Kidney epithelial cell (primary cell): ENCODE measurements at regions not wholly inside any gene's neighbourhood (a gene's known extent, or its start where the extent isn't known, plus 50 kb on each side); places are given as distances from the start of the nearest gene placed in this dataset.
A peak's percentile ranks its signal among the peaks of the same experiment; 100 is the strongest.

Source experiments
- DNase-seq: peaks from one replicate; pipeline ENCODE4 v3.0.0-alpha.2; 2010; ENCODE audit warnings: low read depth
- H3K27me3 ChIP-seq: 2 replicates; pipeline ENCODE4 v1.6.0; 2011; ENCODE audit warnings: low read length; ENCODE audit not compliant: control insufficient read depth, insufficient read depth
- H3K36me3 ChIP-seq: 2 replicates; pipeline ENCODE4 v1.5.1; 2011; ENCODE audit warnings: low read length; ENCODE audit not compliant: control insufficient read depth, insufficient read depth
- H3K4me3 ChIP-seq: 2 replicates; pipeline ENCODE4 v1.5.1; 2011; ENCODE audit warnings: low read depth, mild to moderate bottlenecking, control low read depth, low read length
- CTCF ChIP-seq: IDR thresholded peaks from 2 replicates; pipeline ENCODE4 v1.5.1; 2011; ENCODE audit warnings: mild to moderate bottlenecking, moderate library complexity, low read length, control low read depth, inconsistent platforms; ENCODE audit not compliant: insufficient read depth, poor library complexity, severe bottlenecking

GRCh38 chr20:6654513-6655252 is 112.8 kb upstream of the BMP2 start:
- H3K36me3 ChIP-seq, result no peaks in the 10 kb centered on the region
- DNase-seq, result no peak
- no peaks in the 10 kb centered on the region for H3K27me3 ChIP-seq
- H3K4me3 ChIP-seq, result no peak overlapping the region
- TF ChIP-seq CTCF, result no peak

- no peak for DNase-seq
- TF ChIP-seq CTCF, result no peak
- H3K4me3 ChIP-seq, result no peak overlapping the region
Measured at GRCh38 chr20:6651561-6651960, 115.9 kb upstream of the BMP2 start.

GRCh38 chr20:6651016-6651415 is 116.5 kb upstream of the BMP2 start:
- TF ChIP-seq CTCF, result no peak
- H3K27me3 ChIP-seq, result no peaks in the 10 kb centered on the region
- no peaks in the 10 kb centered on the region for H3K36me3 ChIP-seq
- peak; percentile 47 for DNase-seq
- H3K4me3 ChIP-seq, result no peak overlapping the region

More at GRCh38 chr20:6651561-6651960, 115.9 kb upstream of the BMP2 start:
- Histone ChIP-seq H3K27me3 (no peaks in the 10 kb centered on the region), H3K36me3 (no peaks in the 10 kb centered on the region)

GRCh38 chr20:6646021-6646636 is 121.4 kb upstream of the BMP2 start:
- no peaks in the 10 kb centered on the region for H3K27me3 ChIP-seq
- no peak for DNase-seq
- TF ChIP-seq CTCF, result no peak
- H3K4me3 ChIP-seq, result no peak overlapping the region
- H3K36me3 ChIP-seq, result no peaks in the 10 kb centered on the region

GRCh38 chr20:6644813-6645628 is 122.5 kb upstream of the BMP2 start:
- Histone ChIP-seq H3K36me3 (no peaks in the 10 kb centered on the region), H3K4me3 (no peak overlapping the region), H3K27me3 (no peaks in the 10 kb centered on the region)
- TF ChIP-seq CTCF, result no peak
- DNase-seq, result no peak
